Pancreas (tissue), 10 donors: ENCODE measurements at regions not wholly inside any gene's neighbourhood (a gene's known extent, or its start where the extent isn't known, plus 50 kb on each side); places are given as distances from the start of the nearest gene placed in this dataset.

Experiments used
- ATAC-seq, 4 donors: fragments of 200-7000 bp; cut with Tn5 transposase; one replicate each; pipeline versions ENCODE4 v1.8.0 to v1.9.1; 2020; ENCODE audit warnings: mild to moderate bottlenecking in 4 of 4, moderate library complexity in 4 of 4
- DNase-seq, 6 donors: peaks; one replicate each; pipeline ENCODE4 v3.0.0-alpha.2; 2020
- FAIRE-seq: peaks from 2 replicates; lab custom pipeline; 2012; peaks lifted over from hg19 to GRCh38; lab: Jason Lieb, UNC
- H3K27ac ChIP-seq, 4 donors: fragments of 200-600 bp; sonication (generic); 1 replicate in 3 of 4; 2 replicates in 1 of 4; pipeline versions ENCODE4 v1.5.0 to v1.8.0; 2020
- H3K27me3 ChIP-seq, 4 donors: fragments of 200-600 bp; one replicate each; pipeline ENCODE4 v1.8.0; 2021
- H3K36me3 ChIP-seq, 3 donors: fragments of 200-600 bp; sonication (generic) in 1 of 3; one replicate each; pipeline versions ENCODE4 v1.5.0 to v1.8.0; 2020 to 2021
- H3K4me1 ChIP-seq, 3 donors: fragments of 200-600 bp; one replicate each; pipeline ENCODE4 v1.8.0; 2021
- H3K4me3 ChIP-seq, 4 donors: fragments of 200-600 bp; sonication (generic) in 2 of 4; one replicate each; pipeline versions ENCODE4 v1.5.0 to v1.8.0; 2020 to 2021
- H3K9me3 ChIP-seq, 4 donors: fragments of 200-600 bp; one replicate each; pipeline ENCODE4 v1.8.0; 2021
- CTCF ChIP-seq, 4 donors: fragments of 200-600 bp; sonication (generic) in 3 of 4; IDR thresholded peaks; one replicate each; pipeline versions ENCODE4 v1.5.0 to v1.8.0; 2021; ENCODE audit warnings: antibody characterized with exemption in 4 of 4
- WGBS, 2 donors: extraction: QIAGEN DNeasy Blood & Tissue Kit; methylation state at CpG; one replicate each; pipeline ENCODE4 v1.1.7; 2013; 5-methylcytosine and 5-hydroxymethylcytosine counted together
- intact Hi-C, 3 donors: fragments of 100-400 bp; cut with DNase I; formaldehyde crosslinking; loops; one replicate each; pipeline versions ENCODE4 v1.11.1 to v1.14.2; 2022
- donor health status: healthy with polysubstance abuse.
- donor health status: DM: no; HTN: no; CAD: no; lungs with moderate emphysema.
- donor health status: DM: no; HTN: no; CAD: no.
- donor health status: control.
- donor health status: control.
- donor health status: Bipolar disorder and iron deficiency.
- donor health status: DM: yes; HTN: yes; CAD: no.
- donor health status: DM: no; HTN: no; CAD: no.
- donor health status: DM: no; HTN: no; CAD: no.
- donor health status: DM: yes; HTN: yes; CAD: no.

DNA sequence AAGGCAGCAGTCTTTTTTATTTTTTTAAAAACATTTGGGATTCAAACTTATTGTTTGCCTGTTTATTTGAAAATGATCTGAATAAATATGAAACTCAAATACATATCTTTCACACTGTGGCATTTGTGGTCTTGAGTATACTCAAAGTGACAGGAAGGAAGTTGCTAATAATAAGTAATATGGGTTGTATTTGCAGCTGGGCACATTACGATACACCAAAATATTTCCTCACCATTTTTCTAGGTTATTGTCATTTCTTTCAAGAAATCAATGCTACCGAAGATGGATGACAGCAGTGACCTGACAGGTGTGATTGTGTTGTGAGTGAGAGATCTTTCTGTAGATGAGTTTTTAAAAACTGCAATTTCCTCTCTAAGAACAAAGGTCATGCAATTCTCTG, 665.7 kb downstream of the CDH8 start:
- ATAC-seq (no peak), FAIRE-seq (no peak), DNase-seq (no peak)
- no peak overlapping the region for H3K4me3 ChIP-seq
- no peak for TF ChIP-seq CTCF (IDR thresholded peaks at IDR 0.05)
- 6 to 7% methylated on average over 2 of the region's 2 CpGs for WGBS, 2 donors
- H3K4me1 ChIP-seq: no peaks in the 10 kb centered on the region
- H3K27ac ChIP-seq: no peak overlapping the region
- intact Hi-C loops: no loop called here
- no peaks in the 10 kb centered on the region for H3K27me3 ChIP-seq
- no peaks in the 10 kb centered on the region for H3K36me3 ChIP-seq
- no peaks in the 10 kb centered on the region for H3K9me3 ChIP-seq

DNA sequence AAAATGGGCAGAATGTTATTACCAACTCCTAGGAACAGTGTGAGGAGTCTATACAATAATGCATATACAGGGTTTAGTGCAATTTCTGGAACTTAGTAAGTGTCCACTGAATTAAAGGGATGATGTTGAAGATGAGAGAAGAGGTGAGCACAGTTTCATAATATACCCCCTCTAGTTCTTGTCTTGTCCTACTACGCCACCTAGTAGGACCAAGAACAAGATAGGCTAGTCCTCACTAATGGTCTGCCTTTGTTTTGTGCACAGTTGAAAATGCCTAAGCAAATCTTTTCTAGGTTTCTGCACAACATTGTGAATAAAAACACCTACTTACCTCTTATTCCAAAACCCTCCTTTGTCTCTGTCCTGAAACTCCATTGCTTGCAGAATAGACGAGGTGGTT, 670.2 kb downstream of the CDH8 start:
- intact Hi-C loops: no loop called here
- FAIRE-seq: no peak

DNA sequence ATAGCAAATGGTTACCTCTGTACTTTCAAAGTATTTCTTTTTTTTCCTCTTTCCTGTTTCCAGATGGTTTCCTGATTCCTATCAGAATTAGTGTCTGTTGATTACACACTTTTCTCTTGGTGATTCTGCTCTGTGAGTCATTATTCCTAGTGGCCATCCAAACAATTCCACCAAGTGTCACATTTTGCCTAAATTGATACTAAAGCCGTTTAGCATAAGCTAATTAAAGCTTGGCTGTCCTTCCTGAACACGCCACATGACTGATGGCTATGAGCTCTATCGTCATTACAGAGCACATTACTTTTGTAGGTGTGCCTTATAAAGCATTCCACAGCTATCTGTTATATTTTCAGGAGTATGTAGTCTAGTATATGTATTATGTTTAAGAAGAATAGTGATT, 671.2 kb downstream of the CDH8 start:
- Histone ChIP-seq H3K4me1 (no peaks in the 10 kb centered on the region), H3K4me3 (no peak overlapping the region), H3K36me3 (no peaks in the 10 kb centered on the region), H3K9me3 (no peaks in the 10 kb centered on the region), H3K27ac (no peak overlapping the region), H3K27me3 (no peaks in the 10 kb centered on the region)
- WGBS, 2 donors: 25 to 36% methylated on average over 3 of the region's 3 CpGs
- intact Hi-C loops: no loop called here
- DNase-seq: no peak
- no peak for FAIRE-seq
- TF ChIP-seq CTCF (IDR thresholded peaks at IDR 0.05): no peak
- no peak for ATAC-seq

More for the DNA sequence above, 670.2 kb downstream of the CDH8 start:
- Histone ChIP-seq H3K4me1 (no peaks in the 10 kb centered on the region), H3K36me3 (no peaks in the 10 kb centered on the region), H3K27me3 (no peaks in the 10 kb centered on the region), H3K4me3 (no peak overlapping the region), H3K9me3 (no peaks in the 10 kb centered on the region), H3K27ac (no peak overlapping the region)
- no peak for TF ChIP-seq CTCF (IDR thresholded peaks at IDR 0.05)
- no peak for DNase-seq
- 20 to 37% methylated on average over 2 of the region's 2 CpGs for WGBS, 2 donors
- no peak for ATAC-seq

- 76 to 85% methylated on average over 4 of the region's 4 CpGs for WGBS, 2 donors
- FAIRE-seq: no peak
- ATAC-seq: no peak
- no peak for DNase-seq
- intact Hi-C loops: no loop called here
- no peak overlapping the region for H3K4me3 ChIP-seq
- no peaks in the 10 kb centered on the region for H3K27me3 ChIP-seq
- H3K4me1 ChIP-seq: no peaks in the 10 kb centered on the region
- H3K9me3 ChIP-seq: no peaks in the 10 kb centered on the region
- no peak overlapping the region for H3K27ac ChIP-seq
- no peaks in the 10 kb centered on the region for H3K36me3 ChIP-seq
- TF ChIP-seq CTCF (IDR thresholded peaks at IDR 0.05): no peak
Observed at GRCh38 chr16:61362585-61362984, 673.7 kb downstream of the CDH8 start.

- no peak overlapping the region for H3K4me3 ChIP-seq
- ATAC-seq: no peak
- H3K27ac ChIP-seq: no peak overlapping the region
- intact Hi-C loops: no loop called here
- H3K27me3 ChIP-seq: peaks cover 0 to 4% (median 0%) of the 10 kb centered on the region in 4 donors
- no peak for TF ChIP-seq CTCF (IDR thresholded peaks at IDR 0.05)
- H3K4me1 ChIP-seq: no peaks in the 10 kb centered on the region
- WGBS, 2 donors: 39 to 45% methylated on average over 3 of the region's 3 CpGs
- no peak for FAIRE-seq
- H3K9me3 ChIP-seq: no peaks in the 10 kb centered on the region
- DNase-seq: no peak
- H3K36me3 ChIP-seq: no peaks in the 10 kb centered on the region
Observed at GRCh38 chr16:61344791-61345190, 691.4 kb downstream of the CDH8 start.
